ENCODE measurements at regions not wholly inside any gene's neighbourhood (a gene's known extent, or its start where the extent isn't known, plus 50 kb on each side); places are given as distances from the start of the nearest gene placed in this dataset.

GRCh38 chr1:222096883-222097282 lies 355.0 kb upstream of the DUSP10 start:
- TF ChIP-seq EZH2 (IDR thresholded peaks at IDR 0.05; ENCODE audit: insufficient read depth, poor library complexity, severe bottlenecking) (no peak), EZH2phosphoT487 (IDR thresholded peaks at IDR 0.05; ENCODE audit: insufficient read depth, low read depth) (no peak)

Data from GM23248 (cell line).